ENCODE measurements at regions not wholly inside any gene's neighbourhood (a gene's known extent, or its start where the extent isn't known, plus 50 kb on each side); places are given as distances from the start of the nearest gene placed in this dataset.

- no peak for DNase-seq
- intact Hi-C loops (cut with DNase I; ENCODE audit: low total_unique reads) = no loop called here
- in situ Hi-C loops (cut with MboI; ENCODE audit: low pct_ligation_motif_present in 1 of 4, low pct_unique_long_range_greater_than_20kb in 1 of 4, low sequenced_read_pairs in 3 of 4) = no loop called here
- H3K4me3 ChIP-seq = no peak overlapping the region
- H3K36me3 ChIP-seq = no peaks in the 10 kb centered on the region
- no peak for TF ChIP-seq POLR2A (IDR thresholded peaks at IDR 0.05)
- TF ChIP-seq CTCF (IDR thresholded peaks at IDR 0.05) = no peak
- TF ChIP-seq POLR2AphosphoS5 (IDR thresholded peaks at IDR 0.05) = no peak
- TF ChIP-seq EP300 (IDR thresholded peaks at IDR 0.05; ENCODE audit: low read depth) = no peak
- no peaks in the 10 kb centered on the region for H3K4me1 ChIP-seq
- no peaks in the 10 kb centered on the region for H3K27me3 ChIP-seq
- no peak overlapping the region for H3K27ac ChIP-seq
- H3K9me3 ChIP-seq = no peaks in the 10 kb centered on the region
Measured at GRCh38 chr12:111130336-111130735, 210.0 kb upstream of the MYL2 start.

- 83 to 84% methylated on average over 3 of the region's 3 CpGs for WGBS, 2 donors (ENCODE audit: low coverage in 1 of 2)
- intact Hi-C loops (cut with DNase I; ENCODE audit: low total_unique reads) = no loop called here
- no peak overlapping the region for H3K27ac ChIP-seq
Measured at GRCh38 chr12:111129149-111129767, 208.9 kb upstream of the MYL2 start.

GRCh38 chr12:111126331-111126730 lies 206.0 kb upstream of the MYL2 start:
- Histone ChIP-seq H3K9me3 (no peaks in the 10 kb centered on the region), H3K36me3 (no peaks in the 10 kb centered on the region), H3K4me3 (no peak overlapping the region), H3K27me3 (no peaks in the 10 kb centered on the region), H3K4me1 (peaks cover 0 to 5% (median 2%) of the 10 kb centered on the region in 4 donors), H3K27ac (no peak overlapping the region)
- in situ Hi-C loops (cut with MboI; ENCODE audit: low pct_ligation_motif_present in 1 of 4, low pct_unique_long_range_greater_than_20kb in 1 of 4, low sequenced_read_pairs in 3 of 4) = no loop called here
- DNase-seq = no peak
- 61% methylated on average over 2 of the region's 2 CpGs; no CpG with 5 or more reads in 1 of the 2 donors for WGBS, 2 donors (ENCODE audit: low coverage in 1 of 2)
- intact Hi-C loops (cut with DNase I; ENCODE audit: low total_unique reads) = no loop called here
- TF ChIP-seq EP300 (IDR thresholded peaks at IDR 0.05; ENCODE audit: low read depth) = no peak
- TF ChIP-seq POLR2AphosphoS5 (IDR thresholded peaks at IDR 0.05) = no peak
- TF ChIP-seq CTCF (IDR thresholded peaks at IDR 0.05) = no peak
- TF ChIP-seq POLR2A (IDR thresholded peaks at IDR 0.05) = no peak

More at GRCh38 chr12:111129149-111129767, 208.9 kb upstream of the MYL2 start:
- no peak for DNase-seq
- no peaks in the 10 kb centered on the region for H3K27me3 ChIP-seq
- no peaks in the 10 kb centered on the region for H3K4me1 ChIP-seq
- TF ChIP-seq POLR2A (IDR thresholded peaks at IDR 0.05) (no peak), EP300 (IDR thresholded peaks at IDR 0.05; ENCODE audit: low read depth) (no peak), POLR2AphosphoS5 (IDR thresholded peaks at IDR 0.05) (no peak), CTCF (IDR thresholded peaks at IDR 0.05) (no peak)
- H3K36me3 ChIP-seq = no peaks in the 10 kb centered on the region
- H3K9me3 ChIP-seq = no peaks in the 10 kb centered on the region
- in situ Hi-C loops (cut with MboI; ENCODE audit: low pct_ligation_motif_present in 1 of 4, low pct_unique_long_range_greater_than_20kb in 1 of 4, low sequenced_read_pairs in 3 of 4) = no loop called here
- H3K4me3 ChIP-seq = no peak overlapping the region

DNA sequence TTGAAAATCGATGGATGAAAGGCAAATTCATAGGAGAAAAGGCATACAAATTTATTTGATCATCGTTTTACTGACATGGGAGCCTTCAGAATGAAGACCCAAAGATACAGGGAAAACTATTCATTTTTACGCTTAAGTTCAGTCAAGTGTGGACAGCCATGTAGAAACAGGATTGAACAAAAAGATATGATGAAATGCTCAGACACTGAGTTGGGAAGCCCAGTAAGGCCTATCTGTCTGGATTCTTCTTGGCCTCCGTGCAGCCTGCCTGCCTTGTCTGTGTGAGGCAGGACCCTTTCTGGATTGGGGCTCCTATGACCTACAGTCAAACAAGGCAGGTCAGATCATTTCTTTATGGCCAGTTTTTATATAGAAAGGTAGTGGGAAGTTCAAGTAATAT lies 203.8 kb upstream of the MYL2 start:
- no peaks in the 10 kb centered on the region for H3K9me3 ChIP-seq
- no peak overlapping the region for H3K27ac ChIP-seq
- in situ Hi-C loops (cut with MboI; ENCODE audit: low pct_ligation_motif_present in 1 of 4, low pct_unique_long_range_greater_than_20kb in 1 of 4, low sequenced_read_pairs in 3 of 4) (no loop called here), intact Hi-C loops (cut with DNase I; ENCODE audit: low total_unique reads) (no loop called here)
- H3K27me3 ChIP-seq = no peaks in the 10 kb centered on the region
- WGBS, 2 donors (ENCODE audit: low coverage in 1 of 2) = 84 to 86% methylated on average over 4 of the region's 4 CpGs
- H3K4me1 ChIP-seq = peaks cover 0 to 5% (median 2%) of the 10 kb centered on the region in 4 donors
- H3K36me3 ChIP-seq = no peaks in the 10 kb centered on the region
- H3K4me3 ChIP-seq = no peak overlapping the region
- TF ChIP-seq CTCF (IDR thresholded peaks at IDR 0.05) (no peak), POLR2AphosphoS5 (IDR thresholded peaks at IDR 0.05) (no peak), POLR2A (IDR thresholded peaks at IDR 0.05) (no peak), EP300 (IDR thresholded peaks at IDR 0.05; ENCODE audit: low read depth) (no peak)
- DNase-seq = no peak

Data from transverse colon (tissue), 4 donors.